ENCODE measurements at regions not wholly inside any gene's neighbourhood (a gene's known extent, or its start where the extent isn't known, plus 50 kb on each side); places are given as distances from the start of the nearest gene placed in this dataset.
"Not testable (repeated sequence)": the region's sequence is repeated elsewhere in the genome, so short reads cannot be mapped to it uniquely, and the experiment has no call there.

DNA sequence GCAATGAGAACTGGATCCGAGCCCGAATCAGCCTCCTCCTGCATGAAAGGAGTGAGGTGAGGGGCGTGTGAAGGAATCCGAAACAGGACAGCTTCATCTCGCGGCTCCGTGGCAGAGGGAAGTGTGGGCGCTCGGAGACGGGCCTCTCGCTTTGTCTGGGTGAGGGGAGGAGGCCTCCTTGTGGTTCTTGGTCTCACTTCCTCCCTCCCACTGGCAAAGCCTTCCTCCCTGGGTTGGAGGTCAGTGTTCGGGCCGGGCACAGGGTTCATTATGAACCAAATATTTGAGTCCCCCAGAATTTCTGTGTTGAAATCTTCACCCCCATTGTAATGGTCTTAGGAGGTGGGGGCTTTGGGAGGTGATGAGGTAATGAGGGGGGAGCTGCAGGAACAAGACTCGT lies 219.4 kb upstream of the SGCG start:
- DNase-seq (ENCODE audit: low spot score); in situ Hi-C loops (cut with HindIII; ENCODE audit: low sequenced_read_pairs): not testable (repeated sequence)

DNA sequence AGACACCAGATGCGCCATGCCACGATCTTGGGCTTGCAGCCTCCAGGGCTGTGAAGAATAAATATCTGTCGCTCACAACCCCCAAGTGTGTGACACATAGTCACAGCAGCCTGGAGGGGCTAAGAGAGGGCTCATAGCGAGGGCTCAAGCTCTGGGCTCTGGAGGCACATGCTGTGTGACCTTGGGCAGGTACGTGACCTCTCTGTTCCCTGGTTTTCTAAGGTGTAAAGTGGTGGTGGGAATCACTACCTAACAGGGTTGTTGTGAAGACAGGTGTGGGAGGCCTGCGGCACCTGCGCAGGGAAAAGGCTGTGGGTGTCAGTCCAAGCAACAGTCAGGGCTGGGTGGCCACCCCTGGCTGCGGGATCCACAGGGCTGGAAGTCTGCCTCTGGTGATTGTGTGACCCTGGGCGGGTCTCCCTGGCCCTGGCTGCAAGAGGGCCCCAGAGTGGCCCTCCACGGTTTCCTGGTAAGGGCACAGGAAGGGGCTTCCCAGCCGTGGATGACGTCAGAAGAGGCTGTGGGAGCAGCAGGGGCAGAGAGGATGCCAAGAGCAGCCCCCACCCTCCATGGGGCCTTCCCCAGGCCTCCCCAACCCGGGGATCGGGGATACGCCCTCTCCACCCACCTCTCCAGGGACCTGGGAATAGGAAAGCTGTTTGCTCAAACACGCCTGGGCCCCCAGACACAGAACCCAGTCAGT lies 218.8 kb upstream of the SGCG start:
- no peak for DNase-seq (ENCODE audit: low spot score)

DNA sequence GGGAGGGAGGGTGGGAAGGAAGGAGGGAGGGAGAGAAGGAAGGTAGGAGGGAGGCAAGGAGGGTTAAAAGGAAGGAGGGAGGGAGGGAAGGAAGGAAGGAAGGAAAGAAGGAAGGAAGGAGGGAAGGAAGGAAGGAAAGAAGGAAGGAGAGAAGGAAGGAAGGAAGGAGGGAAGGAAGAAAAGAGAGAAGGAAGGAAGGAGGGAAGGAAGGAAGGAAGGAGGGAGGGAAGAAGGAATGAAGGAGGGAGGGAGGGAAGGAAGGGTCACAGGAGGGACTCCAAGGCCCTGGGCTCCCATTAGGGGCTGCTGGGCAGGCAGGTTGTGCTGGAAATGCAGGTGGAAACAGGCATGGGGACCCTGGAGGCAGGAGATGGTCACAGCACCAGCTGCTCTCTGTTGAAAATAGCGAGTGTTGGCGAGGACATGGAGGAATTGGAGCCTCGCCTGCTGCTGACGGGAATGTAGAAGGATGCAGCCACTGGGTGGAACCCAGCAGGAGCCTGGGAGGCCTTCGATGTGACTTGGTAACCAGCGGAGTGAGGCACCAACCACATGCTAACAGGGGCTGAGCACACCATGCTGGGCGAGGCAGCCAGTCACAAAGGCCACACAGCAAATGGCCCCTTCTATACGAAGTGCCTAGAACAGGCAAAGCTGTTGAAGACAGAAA lies 217.3 kb upstream of the SGCG start:
- in situ Hi-C loops (cut with HindIII; ENCODE audit: low sequenced_read_pairs); DNase-seq (ENCODE audit: low spot score): not testable (repeated sequence)

More for the DNA sequence above, 218.8 kb upstream of the SGCG start:
- in situ Hi-C loops (cut with HindIII; ENCODE audit: low sequenced_read_pairs): no loop called here

DNA sequence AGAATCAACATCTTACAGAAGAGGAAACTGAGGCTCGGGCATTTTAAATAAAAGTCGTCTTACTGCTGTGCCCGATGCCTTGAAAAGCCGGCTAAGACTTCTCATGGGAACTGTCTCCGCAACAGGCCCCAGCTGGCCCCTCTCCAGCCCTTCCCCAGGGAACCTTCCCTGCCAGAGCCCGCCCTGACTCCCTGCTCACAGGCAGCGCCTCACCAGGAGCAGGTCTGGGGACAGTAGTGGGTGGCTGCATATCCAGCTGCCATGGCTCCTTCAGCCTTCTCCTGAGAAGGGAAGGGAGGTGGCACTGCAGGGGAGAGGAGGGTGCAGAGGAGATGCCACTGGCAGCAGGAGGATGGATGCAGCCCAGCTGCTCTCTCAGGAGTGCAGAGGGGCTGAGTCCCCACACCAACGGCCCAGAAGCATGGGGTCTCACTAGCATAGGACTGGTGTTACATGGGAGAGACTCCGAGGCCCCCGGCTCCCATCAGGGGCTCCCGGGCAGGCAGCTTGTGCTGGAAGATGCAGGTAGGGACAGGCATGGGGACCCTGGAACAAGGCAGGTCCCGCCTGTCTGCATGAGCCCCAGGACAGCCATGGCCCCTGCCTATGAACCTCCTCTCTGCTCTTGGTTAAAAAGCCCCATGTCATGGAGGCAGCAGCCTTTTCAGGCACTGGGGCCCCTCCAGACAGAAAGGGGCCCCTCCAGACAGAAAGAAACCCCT lies 216.4 kb upstream of the SGCG start:
- DNase-seq (ENCODE audit: low spot score): no peak
- in situ Hi-C loops (cut with HindIII; ENCODE audit: low sequenced_read_pairs): no loop called here

DNA sequence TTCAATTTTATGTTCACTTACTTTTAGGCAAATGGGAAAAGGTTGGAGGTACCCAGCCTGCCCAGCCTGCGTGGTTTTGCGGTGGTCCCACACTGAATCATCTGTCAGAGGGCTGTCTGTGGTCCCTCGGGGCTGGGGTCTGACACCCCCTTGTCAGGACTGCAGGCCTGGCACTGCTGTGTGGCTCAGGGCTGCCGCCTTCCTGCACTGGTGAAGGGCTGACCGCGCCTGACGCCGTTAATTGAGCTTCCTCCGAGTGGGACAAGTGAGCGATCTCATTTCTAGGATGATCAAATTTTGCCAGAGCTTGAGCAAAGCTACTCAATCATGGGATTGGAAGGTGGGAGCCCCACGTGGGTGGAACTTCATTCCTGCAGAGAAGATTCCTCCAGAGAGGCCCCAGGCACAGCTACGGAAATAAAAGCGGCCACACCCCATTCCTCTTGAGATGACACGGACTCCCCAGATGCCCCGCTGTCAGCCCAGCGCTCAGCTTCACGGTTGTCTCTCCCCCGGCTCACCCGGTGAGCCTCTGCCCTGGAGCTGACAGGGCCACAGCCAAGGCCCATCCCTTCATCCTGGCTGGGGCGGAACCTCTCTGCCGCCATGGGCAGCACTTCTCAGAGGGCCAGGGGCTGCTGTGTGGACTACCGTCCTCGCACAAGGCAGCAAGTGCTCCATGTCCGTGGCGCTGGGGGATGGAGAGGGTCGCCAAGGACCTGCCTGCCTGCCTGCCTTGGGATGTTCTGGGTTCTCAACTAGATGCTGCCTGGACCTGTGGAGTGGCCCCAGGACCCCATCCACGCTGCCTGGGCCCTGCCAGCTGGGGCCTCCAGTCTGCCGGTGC lies 215.5 kb upstream of the SGCG start:
- DNase-seq (ENCODE audit: low spot score); in situ Hi-C loops (cut with HindIII; ENCODE audit: low sequenced_read_pairs): not testable (repeated sequence)

DNA sequence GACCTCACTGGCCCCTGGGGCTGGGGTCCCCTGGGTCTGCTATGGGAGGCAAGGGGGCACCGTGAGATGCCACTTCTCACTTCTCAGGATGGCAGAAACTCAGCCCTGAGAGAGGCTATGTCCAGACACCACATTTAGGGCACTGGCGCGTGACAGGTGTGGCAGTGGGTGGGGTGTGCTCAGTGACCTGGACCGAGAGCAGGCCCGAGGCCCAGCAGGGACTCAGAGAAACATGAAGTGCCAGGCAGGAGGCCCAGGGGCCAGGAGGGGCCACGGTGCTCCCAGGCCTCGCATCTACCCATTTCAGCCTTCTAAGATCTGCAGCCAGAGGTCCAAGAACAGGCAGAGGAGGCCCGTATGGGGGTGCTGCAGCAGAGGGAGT lies 214.9 kb upstream of the SGCG start:
- DNase-seq (ENCODE audit: low spot score); in situ Hi-C loops (cut with HindIII; ENCODE audit: low sequenced_read_pairs): not testable (repeated sequence)

DNA sequence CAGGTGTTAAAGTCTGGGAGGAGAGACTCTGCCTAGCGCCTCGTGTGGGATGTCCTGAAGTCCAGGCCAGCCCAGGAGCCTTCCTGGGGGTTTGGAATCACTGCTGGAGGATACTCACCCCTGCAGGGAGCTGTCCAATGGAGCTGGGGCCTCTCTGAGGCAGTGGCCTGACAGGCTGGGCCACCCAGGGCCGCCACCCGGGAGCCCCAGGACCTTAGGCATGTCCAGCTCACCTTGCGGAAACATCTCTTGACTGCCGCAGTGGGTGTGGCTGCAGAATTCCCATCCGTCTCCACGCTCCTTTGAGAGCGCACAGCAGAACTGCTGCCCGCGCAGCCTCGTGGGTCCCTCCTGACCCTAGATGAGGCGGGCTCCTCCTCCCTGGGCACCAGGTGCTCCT lies 214.0 kb upstream of the SGCG start:
- in situ Hi-C loops (cut with HindIII; ENCODE audit: low sequenced_read_pairs); DNase-seq (ENCODE audit: low spot score): not testable (repeated sequence)

DNA sequence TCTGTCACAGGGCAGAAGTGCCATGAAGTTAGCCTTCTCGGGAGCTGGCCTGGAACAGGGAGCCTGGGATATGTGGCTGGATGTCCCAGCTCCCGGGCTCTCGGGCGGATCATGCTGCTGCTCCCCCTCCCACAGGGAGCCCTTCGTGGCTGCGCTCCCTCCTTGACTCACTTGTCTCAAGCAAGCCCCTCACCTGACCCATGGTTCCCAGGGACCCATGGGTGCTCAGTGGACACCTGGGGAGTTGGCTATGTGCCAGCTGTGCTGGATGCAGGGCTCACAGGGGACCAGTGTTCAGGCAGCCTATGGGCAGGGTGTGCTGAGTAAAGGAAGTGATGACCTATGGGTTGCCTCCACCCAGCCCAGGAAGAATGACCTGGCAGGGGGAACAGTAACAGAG lies 213.1 kb upstream of the SGCG start:
- in situ Hi-C loops (cut with HindIII; ENCODE audit: low sequenced_read_pairs): no loop called here
- no peak for DNase-seq (ENCODE audit: low spot score)

DNA sequence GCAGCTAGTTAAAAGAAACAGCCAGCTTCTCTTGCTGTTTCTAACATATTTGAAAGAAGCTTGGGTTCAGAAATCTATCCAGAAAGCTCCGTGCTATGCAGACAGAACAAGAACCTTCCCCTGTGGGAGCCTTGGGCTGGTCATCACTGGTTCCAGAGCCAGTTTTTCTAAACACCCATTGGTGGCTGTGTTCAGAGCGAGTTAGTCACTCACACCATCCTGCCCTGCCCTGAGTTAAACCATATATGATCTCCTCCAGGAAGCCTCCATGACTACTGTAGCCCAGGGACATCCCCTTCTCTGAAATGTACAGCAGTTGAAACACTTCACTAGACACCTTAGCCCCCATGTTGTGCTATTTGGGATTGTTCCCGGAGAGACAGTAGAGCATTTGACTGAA lies 200.8 kb upstream of the SGCG start:
- no peak for DNase-seq (ENCODE audit: low spot score)
- in situ Hi-C loops (cut with HindIII; ENCODE audit: low sequenced_read_pairs): no loop called here

DNA sequence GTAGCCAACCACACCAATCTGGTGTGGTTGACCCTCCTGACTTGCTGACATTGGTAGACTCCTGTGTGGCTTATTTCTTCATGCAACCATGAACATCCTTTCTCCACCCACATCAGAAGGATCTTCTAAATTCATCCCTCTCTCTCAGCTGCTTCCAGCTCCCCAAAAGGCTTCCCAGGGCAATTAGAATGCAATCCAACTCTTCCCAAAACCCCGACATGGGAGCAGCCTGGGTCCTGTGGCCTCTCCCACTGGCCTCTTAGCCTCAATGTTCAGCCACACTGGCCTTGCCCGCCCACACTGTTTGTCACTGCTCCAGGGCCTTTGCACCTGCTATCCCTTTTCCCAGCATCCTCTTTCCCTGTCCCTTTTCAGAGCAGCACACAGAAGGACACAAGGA lies 199.8 kb upstream of the SGCG start:
- in situ Hi-C loops (cut with HindIII; ENCODE audit: low sequenced_read_pairs): no loop called here
- no peak for DNase-seq (ENCODE audit: low spot score)

DNA sequence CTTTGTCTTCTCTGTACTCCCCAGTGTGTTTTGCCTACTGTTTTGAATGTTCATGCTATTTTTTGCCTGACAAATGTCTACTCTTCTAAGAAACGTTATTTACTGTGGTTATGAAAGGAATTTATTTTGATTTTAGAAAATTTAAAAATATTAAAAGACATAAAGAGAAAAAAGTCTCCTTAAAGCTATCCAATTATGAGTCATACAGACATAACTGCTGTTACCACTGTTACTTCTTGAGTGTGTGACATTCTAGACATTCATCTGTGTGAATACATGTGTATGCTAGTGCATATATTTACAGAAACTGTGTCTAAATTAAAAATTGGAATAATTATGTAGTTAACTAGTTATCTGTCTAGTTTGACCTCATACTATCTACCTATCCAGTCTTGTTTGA lies 187.6 kb upstream of the SGCG start:
- DNase-seq (ENCODE audit: low spot score): no peak
- in situ Hi-C loops (cut with HindIII; ENCODE audit: low sequenced_read_pairs): no loop called here

DNA sequence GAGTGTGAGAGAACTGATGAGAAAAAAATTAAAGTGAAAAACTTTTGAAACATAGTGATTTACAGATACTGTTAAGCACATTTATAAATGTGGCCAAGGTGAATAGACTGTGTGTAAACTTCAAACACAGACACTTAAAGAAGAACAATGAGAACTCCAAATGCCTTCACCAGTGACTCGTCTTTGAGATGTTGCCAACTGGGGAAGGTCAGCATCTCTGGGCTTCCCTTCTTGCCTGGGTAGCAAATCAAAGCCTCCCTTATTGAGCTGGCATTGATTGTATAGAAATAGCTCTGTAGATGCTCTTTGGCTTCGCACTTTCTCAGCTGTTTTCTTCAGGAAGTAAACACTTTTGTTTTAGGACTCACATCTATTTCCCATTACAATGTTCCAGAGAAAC lies 177.3 kb upstream of the SGCG start:
- in situ Hi-C loops (cut with HindIII; ENCODE audit: low sequenced_read_pairs): no loop called here

DNA sequence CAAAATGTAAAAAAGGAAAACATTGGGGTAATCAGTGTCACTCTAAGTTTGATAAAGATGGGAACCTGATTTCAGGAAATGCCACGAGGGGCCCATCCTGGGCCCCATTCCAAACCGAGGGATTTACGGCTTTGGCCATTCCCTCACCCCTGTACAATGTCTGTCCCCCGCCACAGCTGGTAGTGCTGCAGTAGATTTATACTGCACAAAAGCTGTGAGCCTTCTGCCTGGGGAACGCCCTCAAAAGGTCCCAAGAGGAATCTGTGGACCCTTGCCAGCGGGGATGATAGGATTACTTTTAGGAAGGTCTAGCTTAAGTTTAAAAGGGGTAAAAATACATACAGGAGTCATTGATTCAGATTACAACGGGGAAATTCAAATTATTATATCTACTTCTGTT lies 173.4 kb upstream of the SGCG start:
- no peak for DNase-seq (ENCODE audit: low spot score)
- in situ Hi-C loops (cut with HindIII; ENCODE audit: low sequenced_read_pairs): no loop called here

More for the DNA sequence above, 177.3 kb upstream of the SGCG start:
- DNase-seq (ENCODE audit: low spot score): no peak

DNA sequence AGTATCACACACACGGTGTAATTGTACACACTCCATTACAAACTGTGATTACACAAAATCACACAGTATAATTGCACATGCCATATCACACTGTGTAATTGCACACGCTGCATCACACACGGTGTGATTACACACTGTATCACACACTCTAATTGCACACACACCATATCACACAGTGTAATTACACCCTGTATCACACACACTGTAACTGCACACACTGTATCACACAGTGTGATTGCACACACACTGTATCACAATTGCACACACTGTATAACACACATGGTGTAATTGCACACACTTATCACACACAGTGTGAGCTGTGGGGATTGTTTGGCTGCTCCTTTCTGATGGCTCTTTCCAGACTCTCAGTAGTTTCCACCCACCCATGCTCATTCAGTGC lies 162.6 kb upstream of the SGCG start:
- no peak for DNase-seq (ENCODE audit: low spot score)
- in situ Hi-C loops (cut with HindIII; ENCODE audit: low sequenced_read_pairs): no loop called here

DNA sequence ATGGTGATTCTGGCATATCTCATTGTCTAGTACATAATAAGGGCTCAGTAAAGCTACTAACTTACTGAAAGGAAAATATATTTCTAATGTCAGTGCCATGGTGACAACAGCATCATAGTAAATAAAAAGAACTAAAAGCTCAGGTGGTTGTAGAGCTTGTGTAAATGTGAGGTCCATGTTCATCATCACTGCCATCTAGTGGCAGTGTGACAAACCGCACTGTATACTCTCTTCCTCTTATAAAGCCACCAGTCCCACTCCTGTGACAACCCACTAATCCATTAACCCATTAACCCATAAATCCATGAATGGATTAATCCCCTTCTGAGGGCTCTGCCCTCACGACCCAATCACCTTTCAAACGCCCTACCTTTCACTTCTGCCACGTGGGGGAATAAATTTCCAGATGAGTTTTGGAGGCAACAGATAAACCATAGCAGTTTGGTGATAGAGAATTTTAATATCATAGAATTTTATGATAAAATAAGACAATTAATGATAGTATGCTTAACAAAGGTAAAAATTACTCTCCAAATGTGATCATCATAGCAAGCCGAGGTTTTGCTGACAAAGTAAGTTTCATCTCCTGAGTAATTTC lies 160.4 kb upstream of the SGCG start:
- in situ Hi-C loops (cut with HindIII; ENCODE audit: low sequenced_read_pairs): no loop called here

DNA sequence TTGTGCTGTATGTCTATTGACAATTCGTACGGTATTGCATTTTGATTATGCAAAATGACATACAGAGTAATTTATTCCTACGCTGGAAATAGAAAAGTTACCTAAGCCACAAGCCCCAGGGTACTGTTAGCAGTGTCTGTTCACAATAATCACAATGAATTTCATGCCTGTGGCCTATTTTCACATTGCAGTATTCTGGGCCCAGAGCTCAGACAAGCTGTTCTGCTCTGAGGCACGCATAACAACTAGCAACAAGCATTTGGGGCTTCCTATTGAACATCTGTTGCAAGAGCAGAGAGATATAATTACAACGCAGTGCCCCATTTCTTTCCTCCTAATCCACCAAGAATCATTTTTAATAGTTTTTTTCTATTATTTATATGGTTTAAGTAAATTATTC lies 158.9 kb upstream of the SGCG start:
- in situ Hi-C loops (cut with HindIII; ENCODE audit: low sequenced_read_pairs): no loop called here
- no peak for DNase-seq (ENCODE audit: low spot score)

More for the DNA sequence above, 160.4 kb upstream of the SGCG start:
- DNase-seq (ENCODE audit: low spot score): peak; percentile 72

DNA sequence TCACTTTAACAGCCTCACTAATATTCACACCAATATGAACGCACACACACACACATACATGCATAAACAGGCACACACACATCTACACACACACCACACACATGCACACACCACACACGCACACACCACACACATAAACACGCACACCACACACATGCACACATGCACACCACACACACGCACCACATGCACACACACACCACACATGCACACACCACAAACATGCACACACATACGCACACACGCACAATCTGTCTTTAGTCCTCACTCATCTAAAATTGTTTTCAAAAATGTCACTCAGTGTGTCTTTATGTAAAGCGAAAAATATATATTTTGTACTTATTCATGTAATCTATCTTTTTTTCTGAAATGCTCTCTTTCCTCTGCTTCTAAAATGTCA lies 158.1 kb upstream of the SGCG start:
- no peak for DNase-seq (ENCODE audit: low spot score)
- in situ Hi-C loops (cut with HindIII; ENCODE audit: low sequenced_read_pairs): no loop called here

DNA sequence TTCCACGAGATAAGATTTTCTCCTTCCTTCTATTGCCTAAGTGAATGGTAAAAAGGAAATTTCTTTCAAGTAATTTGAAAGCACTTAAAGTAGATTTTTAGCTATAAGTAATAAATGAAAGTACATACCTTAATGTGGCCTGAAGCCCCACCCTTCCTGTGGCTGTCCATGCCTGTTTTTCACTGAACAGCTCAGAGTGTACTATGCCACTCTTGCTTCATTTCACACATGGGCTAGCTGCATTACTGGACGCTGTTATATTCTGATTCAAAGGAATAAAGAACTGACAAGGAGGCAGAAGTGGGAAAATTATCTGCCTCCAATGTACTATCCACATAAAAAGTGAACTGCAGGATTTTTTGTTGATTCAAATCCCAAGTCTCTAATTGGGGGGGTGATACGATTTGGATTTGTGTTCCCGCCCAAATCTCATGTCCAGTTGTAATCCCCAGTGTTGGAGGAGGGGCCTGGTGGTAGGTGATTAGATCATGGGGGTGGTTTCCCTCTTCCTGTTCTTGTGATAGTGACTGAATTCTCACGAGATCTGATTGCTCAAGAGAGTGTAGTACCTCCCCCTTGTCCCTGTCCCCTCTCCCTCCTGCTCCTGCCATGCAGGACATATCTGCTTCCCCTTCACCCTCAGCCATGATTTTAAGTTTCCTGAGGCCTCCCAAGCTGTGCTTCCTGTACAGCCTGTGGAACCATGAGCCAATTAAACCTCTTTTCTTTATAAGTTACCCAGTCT lies 154.7 kb upstream of the SGCG start:
- no peak for DNase-seq (ENCODE audit: low spot score)
- in situ Hi-C loops (cut with HindIII; ENCODE audit: low sequenced_read_pairs): no loop called here

Data from G401 (cell line).